AG20443 (cell line): ENCODE measurements at regions not wholly inside any gene's neighbourhood (a gene's known extent, or its start where the extent isn't known, plus 50 kb on each side); places are given as distances from the start of the nearest gene placed in this dataset.
"Not testable (repeated sequence)": the region's sequence is repeated elsewhere in the genome, so short reads cannot be mapped to it uniquely, and the experiment has no call there.

Experiments used
- DNase-seq: peaks from one replicate; pipeline ENCODE4 v3.0.0; 2012; ENCODE audit warnings: low spot score, mixed read lengths

GRCh38 chr5:68991279-68992084 is 102.3 kb upstream of the SLC30A5 start:
- no peak for DNase-seq

GRCh38 chr5:68994645-68995044 is 99.2 kb upstream of the SLC30A5 start:
- DNase-seq = no peak

GRCh38 chr5:68995845-68996545 is 97.8 kb upstream of the SLC30A5 start:
- no peak for DNase-seq

GRCh38 chr5:68999181-68999580 is 94.6 kb upstream of the SLC30A5 start:
- DNase-seq = no peak

- DNase-seq = no peak
Measured at GRCh38 chr5:69000216-69000919, 93.4 kb upstream of the SLC30A5 start.

GRCh38 chr5:69000949-69001348 is 92.9 kb upstream of the SLC30A5 start:
- DNase-seq = no peak

- DNase-seq = no peak
Measured at GRCh38 chr5:69001627-69002026, 92.2 kb upstream of the SLC30A5 start.

GRCh38 chr5:69004127-69004526 is 89.7 kb upstream of the SLC30A5 start:
- DNase-seq = no peak

GRCh38 chr5:69004676-69005075 is 89.1 kb upstream of the SLC30A5 start:
- no peak for DNase-seq

GRCh38 chr5:69006030-69006429 is 87.8 kb upstream of the SLC30A5 start:
- DNase-seq = no peak

GRCh38 chr5:69007163-69007562 is 86.7 kb upstream of the SLC30A5 start:
- DNase-seq = no peak

- peak; percentile 65 for DNase-seq
Measured at GRCh38 chr5:69007726-69008368, 86.0 kb upstream of the SLC30A5 start.

- DNase-seq = no peak
Measured at GRCh38 chr5:69010476-69010875, 83.3 kb upstream of the SLC30A5 start.

- DNase-seq = no peak
Measured at GRCh38 chr5:69011910-69012309, 81.9 kb upstream of the SLC30A5 start.

- no peak for DNase-seq
Measured at GRCh38 chr5:69013481-69013880, 80.3 kb upstream of the SLC30A5 start.

- not testable (repeated sequence) for DNase-seq
Measured at GRCh38 chr5:69014007-69014406, 79.8 kb upstream of the SLC30A5 start.

- DNase-seq = no peak
Measured at GRCh38 chr5:69019668-69020375, 74.0 kb upstream of the SLC30A5 start.

GRCh38 chr5:69024241-69024651 is 69.6 kb upstream of the SLC30A5 start:
- peak; percentile 29 for DNase-seq

- DNase-seq = no peak
Measured at GRCh38 chr5:69029292-69029691, 64.5 kb upstream of the SLC30A5 start.

GRCh38 chr5:69030358-69031062 is 63.3 kb upstream of the SLC30A5 start:
- no peak for DNase-seq

- no peak for DNase-seq
Measured at GRCh38 chr5:69032009-69032408, 61.8 kb upstream of the SLC30A5 start.
